A549 (cell line): ENCODE measurements at regions not wholly inside any gene's neighbourhood (a gene's known extent, or its start where the extent isn't known, plus 50 kb on each side); places are given as distances from the start of the nearest gene placed in this dataset.

Experiments used
- ATAC-seq, 2 experiments: fragments of 200-7000 bp in 1 of 2; fragments of >200 bp in 1 of 2; cut with Nextera tagmentation in 1 of 2; cut with Tn5 transposase in 1 of 2; 3 replicates each; pipeline versions ENCODE4 v1.8.0 to v1.9.1; 2018 to 2020; ENCODE audit warnings: mild to moderate bottlenecking in 1 of 2, moderate library complexity in 1 of 2
- CTCF ChIA-PET: fragments of 300-600 bp; sonication (Branson Sonifier 250); formaldehyde crosslinking; extraction: SDS; loops from one replicate; lab custom pipeline; 2021; ENCODE audit warnings: antibody characterized with exemption, inconsistent platforms; lab: Yijun Ruan, JAX
- POLR2A ChIA-PET: fragments of 350-600 bp; formaldehyde crosslinking; extraction: SDS; loops from one replicate; lab custom pipeline; 2021; ENCODE audit warnings: antibody characterized with exemption, inconsistent platforms; lab: Yijun Ruan, JAX
- DNase-seq, 2 experiments: peaks; one replicate each; pipeline versions ENCODE4 v3.0.0 to v3.0.0-alpha.2; 2011 to 2016; ENCODE audit warnings: low read depth in 1 of 2, low spot score in 1 of 2
- FAIRE-seq: peaks from 2 replicates; lab custom pipeline; 2011; peaks lifted over from hg19 to GRCh38; lab: Jason Lieb, UNC
- H3K27ac ChIP-seq, 2 experiments: fragments of >200 bp; sonication (Bioruptor Twin); formaldehyde crosslinking; 3 replicates each; pipeline ENCODE4 v1.5.1; 2016 to 2017
- H3K4me1 ChIP-seq: fragments of >200 bp; sonication (Bioruptor Twin); formaldehyde crosslinking; 3 replicates; pipeline ENCODE4 v1.6.1; 2016
- H3K4me2 ChIP-seq: fragments of >200 bp; sonication (Bioruptor Twin); formaldehyde crosslinking; 3 replicates; pipeline ENCODE4 v1.6.1; 2016
- H3K4me3 ChIP-seq: fragments of >200 bp; sonication (Bioruptor Twin); formaldehyde crosslinking; 3 replicates; pipeline ENCODE4 v1.5.1; 2016
- H3K9me3 ChIP-seq: fragments of >200 bp; sonication (Bioruptor Twin); formaldehyde crosslinking; 3 replicates; pipeline ENCODE4 v1.6.1; 2016
- CBX2 ChIP-seq: fragments of 200-600 bp; sonication (generic); IDR thresholded peaks from 2 replicates; pipeline ENCODE4 v1.6.1; 2016; ENCODE audit warnings: low read depth, mild to moderate bottlenecking, borderline replicate concordance
- CBX8 ChIP-seq: fragments of 200-600 bp; sonication (generic); IDR thresholded peaks from 2 replicates; pipeline ENCODE4 v1.6.1; 2016
- CHD2 ChIP-seq: fragments of 150-350 bp; IDR thresholded peaks from 2 replicates; pipeline ENCODE4 v1.6.1; 2014; ENCODE audit warnings: low read length; ENCODE audit not compliant: partially characterized antibody
- EHMT2 ChIP-seq: fragments of 200-600 bp; sonication (generic); IDR thresholded peaks from 2 replicates; pipeline ENCODE4 v1.6.1; 2016; ENCODE audit warnings: antibody characterized with exemption, low read depth, mild to moderate bottlenecking, moderate library complexity
- FOSL2 ChIP-seq, 2 experiments: fragments of 450-650 bp in 1 of 2; fragments of >200 bp in 1 of 2; sonication (Bioruptor Twin) in 1 of 2; formaldehyde crosslinking; IDR thresholded peaks; 2 replicates each; pipeline versions ENCODE4 v1.5.0 to v1.6.1; 2016 to 2020; ENCODE audit warnings: mild to moderate bottlenecking in 1 of 2, moderate library complexity in 1 of 2
- HOXB5 ChIP-seq: fragments of 250-450 bp; sonication (Bioruptor Pico); IDR thresholded peaks from 2 replicates; pipeline ENCODE4 v1.5.0; 2020; ENCODE audit warnings: mild to moderate bottlenecking, moderate library complexity
- JUN ChIP-seq, 2 experiments: fragments of >200 bp; sonication (Bioruptor Twin); formaldehyde crosslinking; IDR thresholded peaks; 2 replicates in 1 of 2; 3 replicates in 1 of 2; pipeline ENCODE4 v1.6.1; 2016 to 2017
- KDM1A ChIP-seq: fragments of 200-600 bp; sonication (generic); IDR thresholded peaks from 2 replicates; pipeline ENCODE4 v1.6.1; 2016; ENCODE audit warnings: low read depth, mild to moderate bottlenecking
- NPAS2 ChIP-seq: fragments of 250-450 bp; sonication (Bioruptor Pico); IDR thresholded peaks from 2 replicates; pipeline ENCODE4 v1.8.0; 2022; ENCODE audit warnings: mild to moderate bottlenecking, moderate library complexity, borderline replicate concordance
- PBX3 ChIP-seq: IDR thresholded peaks from 2 replicates; pipeline ENCODE4 v1.6.1; 2012
- PHF8 ChIP-seq: fragments of 200-600 bp; sonication (generic); IDR thresholded peaks from 2 replicates; pipeline ENCODE4 v1.6.1; 2016; ENCODE audit warnings: low read depth, mild to moderate bottlenecking, antibody characterized with exemption, moderate library complexity, borderline replicate concordance
- RFX5 ChIP-seq: fragments of 450-650 bp; IDR thresholded peaks from 2 replicates; pipeline ENCODE4 v1.7.1; 2014; ENCODE audit warnings: antibody characterized with exemption, mild to moderate bottlenecking, moderate library complexity
- RNF2 ChIP-seq: fragments of 200-600 bp; sonication (generic); IDR thresholded peaks from 2 replicates; pipeline ENCODE4 v1.6.1; 2016; ENCODE audit warnings: low read depth, mild to moderate bottlenecking, antibody characterized with exemption, moderate library complexity, borderline replicate concordance
- SREBF2 ChIP-seq: fragments of 450-650 bp; IDR thresholded peaks from 2 replicates; pipeline ENCODE4 v1.6.1; 2014; ENCODE audit warnings: mild to moderate bottlenecking, moderate library complexity
- TFCP2L1 ChIP-seq: fragments of 250-450 bp; sonication (Bioruptor Pico); IDR thresholded peaks from 2 replicates; pipeline ENCODE4 v1.5.0; 2021; ENCODE audit warnings: mild to moderate bottlenecking
- ZFP36 ChIP-seq: fragments of 450-650 bp; IDR thresholded peaks from 2 replicates; pipeline ENCODE4 v1.6.1; 2014; ENCODE audit warnings: borderline replicate concordance; ENCODE audit not compliant: partially characterized antibody
- ZSCAN20 ChIP-seq: fragments of 250-450 bp; sonication (Bioruptor Pico); IDR thresholded peaks from 2 replicates; pipeline ENCODE4 v1.8.0; 2022; ENCODE audit warnings: mild to moderate bottlenecking, moderate library complexity
- WGBS: methylation state at CpG from one replicate; pipeline ENCODE4 v1.1.6; 2017; ENCODE audit errors: missing lambda C conversion rate; 5-methylcytosine and 5-hydroxymethylcytosine counted together
- TF ChIP-seq, protein P1 (sequence below): fragments of >200 bp; sonication (Bioruptor Twin); formaldehyde crosslinking; IDR thresholded peaks from 3 replicates; pipeline ENCODE4 v1.6.1; 2016
- TF ChIP-seq, protein P2 (sequence below): fragments of 200-600 bp; sonication (generic); IDR thresholded peaks from 2 replicates; pipeline ENCODE4 v1.6.1; 2016; ENCODE audit warnings: antibody characterized with exemption, mild to moderate bottlenecking, moderate library complexity

DNA sequence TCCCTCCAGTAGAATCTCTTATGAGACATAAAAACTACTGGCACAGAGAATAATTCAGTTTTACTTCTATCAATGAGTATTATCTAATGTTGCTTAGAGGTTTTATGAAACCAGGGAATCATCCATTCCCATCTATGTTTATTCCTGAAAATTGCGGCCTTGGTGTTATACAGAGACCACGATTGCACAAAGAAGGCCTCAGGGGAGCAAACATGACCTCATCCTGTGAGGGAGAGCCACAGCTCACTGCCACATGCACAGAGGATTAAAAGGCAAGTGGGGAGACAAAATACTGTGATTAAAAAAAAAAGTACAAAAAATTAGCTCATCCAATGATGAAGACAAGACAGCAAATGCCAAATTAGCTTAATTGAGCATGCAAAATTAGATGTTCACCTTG is 111.8 kb upstream of the SLC35G4 start:
- CTCF ChIA-PET, result interaction anchor here (1.5 to 1.7 kb wide), 2 partner anchors 15 to 109 kb away, joined by 4 read pairs; no protein-coding TSS in a partner anchor
- Histone ChIP-seq H3K4me1 (peaks cover 56% of the 10 kb centered on the region), H3K9me3 (no peaks in the 10 kb centered on the region), H3K27ac (peak overlapping the region in 1 of 2 experiments; percentile 90; a peak in 2 of 6 replicates), H3K4me3 (no peak overlapping the region), H3K4me2 (no peak overlapping the region)
- ATAC-seq (no peak), DNase-seq (no peak), FAIRE-seq (no peak)
- POLR2A ChIA-PET, result no interaction called here
- WGBS, result 52% methylated on average over 2 of the region's 2 CpGs
- TF ChIP-seq EHMT2, result no peak
- no peak for TF ChIP-seq HOXB5 (CRISPR knock-in tag)
- no peak for TF ChIP-seq NPAS2
- no peak for TF ChIP-seq KDM1A
- TF ChIP-seq, protein P1, sequence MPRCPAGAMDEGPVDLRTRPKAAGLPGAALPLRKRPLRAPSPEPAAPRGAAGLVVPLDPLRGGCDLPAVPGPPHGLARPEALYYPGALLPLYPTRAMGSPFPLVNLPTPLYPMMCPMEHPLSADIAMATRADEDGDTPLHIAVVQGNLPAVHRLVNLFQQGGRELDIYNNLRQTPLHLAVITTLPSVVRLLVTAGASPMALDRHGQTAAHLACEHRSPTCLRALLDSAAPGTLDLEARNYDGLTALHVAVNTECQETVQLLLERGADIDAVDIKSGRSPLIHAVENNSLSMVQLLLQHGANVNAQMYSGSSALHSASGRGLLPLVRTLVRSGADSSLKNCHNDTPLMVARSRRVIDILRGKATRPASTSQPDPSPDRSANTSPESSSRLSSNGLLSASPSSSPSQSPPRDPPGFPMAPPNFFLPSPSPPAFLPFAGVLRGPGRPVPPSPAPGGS, result no peak
- TF ChIP-seq RFX5, result no peak

DNA sequence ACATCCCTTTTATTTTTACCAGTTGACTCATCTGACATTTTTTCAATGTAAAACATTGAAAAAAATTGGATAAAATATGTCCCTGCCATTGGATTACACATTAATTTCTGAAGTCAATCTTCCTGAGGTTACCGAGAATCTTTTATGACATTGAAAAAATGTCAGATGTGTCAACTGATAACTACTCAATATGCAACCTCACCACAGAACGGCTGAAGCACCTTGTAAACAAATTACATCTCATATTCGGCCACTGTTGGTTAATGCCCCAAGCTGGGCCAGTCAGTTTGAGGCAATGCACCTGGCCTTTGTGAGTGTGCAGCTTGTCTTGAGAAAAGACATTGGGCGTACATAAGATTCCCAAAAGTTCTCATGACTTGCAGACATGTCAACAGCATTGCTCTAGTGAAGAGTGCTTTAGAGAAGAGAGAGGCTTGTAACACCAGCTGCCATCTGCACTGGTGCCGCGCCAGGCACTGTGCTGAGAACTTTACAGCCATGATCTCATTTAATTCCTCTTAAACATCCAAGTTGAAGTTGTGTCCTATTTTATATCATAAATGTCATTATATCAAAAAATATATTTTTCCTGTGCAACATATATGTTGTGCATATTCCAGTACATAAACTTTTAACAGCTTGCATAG is 112.7 kb upstream of the SLC35G4 start:
- peak overlapping the region; percentile 21; the same call in 1 of the 3 replicates for H3K4me2 ChIP-seq
- TF ChIP-seq FOSL2 (IDR thresholded peaks at IDR 0.05) (no peak), FOSL2 (CRISPR knock-in tag; IDR thresholded peaks at IDR 0.05) (no peak), SREBF2 (no peak), ZSCAN20 (CRISPR knock-in tag) (no peak), JUN (IDR thresholded peaks at IDR 0.05) (no peak), CBX8 (no peak), ZFP36 (no peak), RNF2 (no peak), PBX3 (no peak), EHMT2 (no peak), PHF8 (no peak), CHD2 (no peak), CBX2 (no peak), TFCP2L1 (CRISPR knock-in tag) (no peak)
- TF ChIP-seq, protein P2, sequence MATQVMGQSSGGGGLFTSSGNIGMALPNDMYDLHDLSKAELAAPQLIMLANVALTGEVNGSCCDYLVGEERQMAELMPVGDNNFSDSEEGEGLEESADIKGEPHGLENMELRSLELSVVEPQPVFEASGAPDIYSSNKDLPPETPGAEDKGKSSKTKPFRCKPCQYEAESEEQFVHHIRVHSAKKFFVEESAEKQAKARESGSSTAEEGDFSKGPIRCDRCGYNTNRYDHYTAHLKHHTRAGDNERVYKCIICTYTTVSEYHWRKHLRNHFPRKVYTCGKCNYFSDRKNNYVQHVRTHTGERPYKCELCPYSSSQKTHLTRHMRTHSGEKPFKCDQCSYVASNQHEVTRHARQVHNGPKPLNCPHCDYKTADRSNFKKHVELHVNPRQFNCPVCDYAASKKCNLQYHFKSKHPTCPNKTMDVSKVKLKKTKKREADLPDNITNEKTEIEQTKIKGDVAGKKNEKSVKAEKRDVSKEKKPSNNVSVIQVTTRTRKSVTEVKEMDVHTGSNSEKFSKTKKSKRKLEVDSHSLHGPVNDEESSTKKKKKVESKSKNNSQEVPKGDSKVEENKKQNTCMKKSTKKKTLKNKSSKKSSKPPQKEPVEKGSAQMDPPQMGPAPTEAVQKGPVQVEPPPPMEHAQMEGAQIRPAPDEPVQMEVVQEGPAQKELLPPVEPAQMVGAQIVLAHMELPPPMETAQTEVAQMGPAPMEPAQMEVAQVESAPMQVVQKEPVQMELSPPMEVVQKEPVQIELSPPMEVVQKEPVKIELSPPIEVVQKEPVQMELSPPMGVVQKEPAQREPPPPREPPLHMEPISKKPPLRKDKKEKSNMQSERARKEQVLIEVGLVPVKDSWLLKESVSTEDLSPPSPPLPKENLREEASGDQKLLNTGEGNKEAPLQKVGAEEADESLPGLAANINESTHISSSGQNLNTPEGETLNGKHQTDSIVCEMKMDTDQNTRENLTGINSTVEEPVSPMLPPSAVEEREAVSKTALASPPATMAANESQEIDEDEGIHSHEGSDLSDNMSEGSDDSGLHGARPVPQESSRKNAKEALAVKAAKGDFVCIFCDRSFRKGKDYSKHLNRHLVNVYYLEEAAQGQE, result no peak
- FAIRE-seq, result no peak
- no peak overlapping the region for H3K4me3 ChIP-seq
- no peak for DNase-seq
- H3K27ac ChIP-seq, result 0 out of 6 replicates have a peak overlapping the region, but pooled peaks of 1 of the 2 experiments have one; percentile 40
- ATAC-seq, result no peak
- 59% methylated on average over 6 of the region's 6 CpGs for WGBS
- ChIA-PET POLR2A (no interaction called here), CTCF (interaction anchor here (1.5 to 1.7 kb wide), 2 partner anchors 16 to 108 kb away, joined by 4 read pairs; no protein-coding TSS in a partner anchor)
- H3K4me1 ChIP-seq, result peaks cover 48% of the 10 kb centered on the region
- no peaks in the 10 kb centered on the region for H3K9me3 ChIP-seq
